H9 (cell line): ENCODE measurements at regions not wholly inside any gene's neighbourhood (a gene's known extent, or its start where the extent isn't known, plus 50 kb on each side); places are given as distances from the start of the nearest gene placed in this dataset.

Experiments
- DNase-seq: peaks from one replicate; pipeline ENCODE4 v3.0.0-alpha.2; 2017
- H2AFZ ChIP-seq: one replicate; pipeline ENCODE4 v1.6.1; 2013; ENCODE audit warnings: mild to moderate bottlenecking, low read length, control low read depth, moderate library complexity
- H2AK5ac ChIP-seq: 2 replicates; pipeline ENCODE4 v1.6.1; 2013; ENCODE audit warnings: low read length, control low read depth, mixed read lengths; ENCODE audit not compliant: insufficient read length
- H2BK120ac ChIP-seq: one replicate; pipeline ENCODE4 v1.6.1; 2013; ENCODE audit warnings: low read depth, mild to moderate bottlenecking, low read length, control low read depth, inconsistent platforms; ENCODE audit not compliant: poor library complexity, severe bottlenecking
- H2BK12ac ChIP-seq: 2 replicates; pipeline ENCODE4 v1.6.1; 2013; ENCODE audit warnings: low read length, control low read depth, mixed read lengths, low read depth; ENCODE audit not compliant: insufficient read length
- H2BK15ac ChIP-seq: 2 replicates; pipeline ENCODE4 v1.6.1; 2013; ENCODE audit warnings: low read depth, low read length, control low read depth
- H2BK20ac ChIP-seq: one replicate; pipeline ENCODE4 v1.6.1; 2013; ENCODE audit warnings: low read depth, mild to moderate bottlenecking, low read length, control low read depth, inconsistent platforms; ENCODE audit not compliant: poor library complexity, severe bottlenecking
- H2BK5ac ChIP-seq: 2 replicates; pipeline ENCODE4 v1.6.1; 2013; ENCODE audit warnings: low read length, control low read depth, mixed read lengths; ENCODE audit not compliant: insufficient read length
- H3K14ac ChIP-seq: 2 replicates; pipeline ENCODE4 v1.6.1; 2013; ENCODE audit warnings: low read length, control low read depth; ENCODE audit not compliant: insufficient read depth
- H3K18ac ChIP-seq: 2 replicates; pipeline ENCODE4 v1.6.1; 2013; ENCODE audit warnings: low read depth, mild to moderate bottlenecking, mixed read lengths, low read length, control low read depth; ENCODE audit not compliant: insufficient read length
- H3K23ac ChIP-seq: 2 replicates; pipeline ENCODE4 v1.6.1; 2013; ENCODE audit warnings: low read length, control low read depth, mixed read lengths, low read depth; ENCODE audit not compliant: insufficient read length
- H3K23me2 ChIP-seq: 2 replicates; pipeline ENCODE4 v1.6.1; 2013; ENCODE audit warnings: low read depth, mild to moderate bottlenecking, mixed read lengths, low read length, control low read depth; ENCODE audit not compliant: insufficient read length, poor library complexity, severe bottlenecking
- H3K27ac ChIP-seq: 2 replicates; pipeline ENCODE4 v1.5.1; 2013; ENCODE audit warnings: low read length, control low read depth, mixed read lengths, low read depth; ENCODE audit not compliant: insufficient read length
- H3K27me3 ChIP-seq: 2 replicates; pipeline ENCODE4 v1.6.1; 2013; ENCODE audit warnings: low read length, control low read depth, inconsistent platforms; ENCODE audit not compliant: insufficient read depth
- H3K4ac ChIP-seq: 2 replicates; pipeline ENCODE4 v1.6.1; 2013; ENCODE audit warnings: low read depth, mild to moderate bottlenecking, control low read depth, inconsistent platforms, low read length, moderate library complexity
- H3K4me1 ChIP-seq: 2 replicates; pipeline ENCODE4 v1.6.1; 2013; ENCODE audit warnings: low read length, control low read depth, inconsistent platforms; ENCODE audit not compliant: insufficient read depth
- H3K4me2 ChIP-seq: 2 replicates; pipeline ENCODE4 v1.6.1; 2013; ENCODE audit warnings: low read length, control low read depth, mixed read lengths; ENCODE audit not compliant: insufficient read length, insufficient read depth
- H3K56ac ChIP-seq: 2 replicates; pipeline ENCODE4 v1.6.1; 2013; ENCODE audit warnings: low read depth, mild to moderate bottlenecking, mixed read lengths, low read length, control low read depth; ENCODE audit not compliant: insufficient read length
- H3K79me1 ChIP-seq: 2 replicates; pipeline ENCODE4 v1.6.1; 2013; ENCODE audit warnings: low read depth, mild to moderate bottlenecking, moderate library complexity, low read length, control low read depth, inconsistent platforms; ENCODE audit not compliant: insufficient read depth, poor library complexity, severe bottlenecking
- H3K79me2 ChIP-seq: 2 replicates; pipeline ENCODE4 v1.6.1; 2013; ENCODE audit warnings: low read length, control low read depth, inconsistent platforms; ENCODE audit not compliant: insufficient read depth
- H3K9ac ChIP-seq: 2 replicates; pipeline ENCODE4 v1.6.1; 2013; ENCODE audit warnings: low read length, control low read depth, mixed read lengths; ENCODE audit not compliant: insufficient read length; ENCODE audit errors: extremely low read depth
- H3K9me3 ChIP-seq: one replicate; pipeline ENCODE4 v1.6.1; 2013; ENCODE audit warnings: low read depth, low read length, inconsistent platforms; ENCODE audit not compliant: control insufficient read depth
- H3T11ph ChIP-seq: one replicate; pipeline ENCODE4 v1.6.1; 2013; ENCODE audit warnings: mild to moderate bottlenecking, low read length, control low read depth, inconsistent platforms
- H4K20me1 ChIP-seq: one replicate; pipeline ENCODE4 v1.6.1; 2013; ENCODE audit not compliant: control insufficient read depth, insufficient read length, insufficient read depth
- H4K5ac ChIP-seq: 2 replicates; pipeline ENCODE4 v1.6.1; 2013; ENCODE audit warnings: low read depth, mild to moderate bottlenecking, mixed read lengths, low read length, control low read depth; ENCODE audit not compliant: insufficient read length
- H4K8ac ChIP-seq: replicated peaks from 2 replicates; pipeline ENCODE4 v1.6.1; 2013; ENCODE audit warnings: low read length, control low read depth, mixed read lengths, low read depth; ENCODE audit not compliant: insufficient read length
- H4K91ac ChIP-seq: 2 replicates; pipeline ENCODE4 v1.6.1; 2013; ENCODE audit warnings: low read depth, mild to moderate bottlenecking, moderate library complexity, mixed read lengths, low read length, control low read depth; ENCODE audit not compliant: insufficient read length
- H3K27ac Mint-ChIP-seq, 3 experiments: 2 replicates in 2 of 3; 3 replicates in 1 of 3; pipeline ENCODE4 v1.8.0; 2020 to 2021; ENCODE audit warnings: mixed read lengths in 3 of 3, mild to moderate bottlenecking in 1 of 3, moderate library complexity in 1 of 3
- H3K27me3 Mint-ChIP-seq: 2 replicates; pipeline ENCODE4 v1.8.0; 2021; ENCODE audit warnings: low read depth, mild to moderate bottlenecking, moderate library complexity, mixed read lengths
- H3K36me3 Mint-ChIP-seq, 3 experiments: 2 replicates in 2 of 3; 3 replicates in 1 of 3; pipeline ENCODE4 v1.8.0; 2020 to 2021; ENCODE audit warnings: low read depth in 3 of 3, mixed read lengths in 3 of 3; ENCODE audit not compliant: insufficient read depth in 1 of 3
- H3K4me1 Mint-ChIP-seq, 2 experiments: 2 replicates each; pipeline ENCODE4 v1.8.0; 2020; ENCODE audit warnings: mixed read lengths in 2 of 2
- H3K4me3 Mint-ChIP-seq, 2 experiments: 2 replicates in 1 of 2; 3 replicates in 1 of 2; pipeline ENCODE4 v1.8.0; 2020 to 2021; ENCODE audit warnings: mild to moderate bottlenecking in 2 of 2, mixed read lengths in 2 of 2, moderate library complexity in 1 of 2
- H3K9me3 Mint-ChIP-seq, 2 experiments: 2 replicates in 1 of 2; 3 replicates in 1 of 2; pipeline ENCODE4 v1.8.0; 2020; ENCODE audit warnings: mild to moderate bottlenecking in 2 of 2, mixed read lengths in 2 of 2, moderate library complexity in 1 of 2
- CTCF ChIP-seq: fragments of 200-600 bp; sonication (generic); conservative IDR thresholded peaks from 3 replicates; pipeline ENCODE4 v1.8.0; 2021; ENCODE audit warnings: antibody characterized with exemption, mild to moderate bottlenecking
- WGBS: extraction: QIAGEN DNeasy Blood & Tissue Kit; methylation state at CpG from one replicate; pipeline ENCODE4 v1.1.7; 2013; ENCODE audit warnings: missing lambda C conversion rate, low lambda C conversion rate, mixed read lengths; ENCODE audit not compliant: insufficient read length; ENCODE audit errors: extremely low coverage; 5-methylcytosine and 5-hydroxymethylcytosine counted together

- peaks cover 2 to 3% of the 10 kb centered on the region in 2 experiments; a peak in 2 of 5 replicates for H3K9me3 Mint-ChIP-seq
- no CpG with 5 or more reads among the region's 5 CpGs for WGBS
- H4K8ac ChIP-seq = no peak overlapping the region
- H3K4me1 Mint-ChIP-seq = peaks cover 5 to 16% of the 10 kb centered on the region in 2 experiments
- H4K5ac ChIP-seq = no peak overlapping the region
- H3K23ac ChIP-seq = no peak overlapping the region
- no peak for TF ChIP-seq CTCF
- H2BK12ac ChIP-seq = no peak overlapping the region
- no peaks in the 10 kb centered on the region for H4K20me1 ChIP-seq
- no peak overlapping the region for H3T11ph ChIP-seq
- H3K23me2 ChIP-seq = no peaks in the 10 kb centered on the region
- H2BK20ac ChIP-seq = no peak overlapping the region
- no peaks in the 10 kb centered on the region for H3K79me2 ChIP-seq
- H3K4me3 Mint-ChIP-seq = no peak overlapping the region
- no peak overlapping the region for H2AFZ ChIP-seq
- peaks cover 0 to under 1% (median 0%) of the 10 kb centered on the region in 3 experiments; a peak in 1 of 7 replicates for H3K36me3 Mint-ChIP-seq
- no peak overlapping the region for H2AK5ac ChIP-seq
- peaks cover 2% of the 10 kb centered on the region for H3K27me3 Mint-ChIP-seq
- H3K4ac ChIP-seq = no peak overlapping the region
- no peak overlapping the region for H4K91ac ChIP-seq
- H3K56ac ChIP-seq = no peak overlapping the region
- H3K27me3 ChIP-seq = no peaks in the 10 kb centered on the region; the same call in 1 of the 2 replicates
- no peak overlapping the region for H3K27ac ChIP-seq
- H3K79me1 ChIP-seq = no peaks in the 10 kb centered on the region
- no peak overlapping the region for H2BK120ac ChIP-seq
- H3K14ac ChIP-seq = no peak overlapping the region
- no peak for DNase-seq
- H2BK15ac ChIP-seq = no peak overlapping the region
- H3K4me2 ChIP-seq = no peak overlapping the region
- no peak overlapping the region; a peak in 1 of 7 replicates for H3K27ac Mint-ChIP-seq
- no peaks in the 10 kb centered on the region for H3K4me1 ChIP-seq
- H3K18ac ChIP-seq = no peak overlapping the region
- no peak overlapping the region for H3K9ac ChIP-seq
- no peak overlapping the region for H2BK5ac ChIP-seq
- no peaks in the 10 kb centered on the region for H3K9me3 ChIP-seq
Measured at GRCh38 chr5:1987471-1987870, 104.7 kb upstream of the IRX4 start.
